ENCODE measurements at regions not wholly inside any gene's neighbourhood (a gene's known extent, or its start where the extent isn't known, plus 50 kb on each side); places are given as distances from the start of the nearest gene placed in this dataset.

- no peak for DNase-seq (ENCODE audit: missing footprints)
- ATAC-seq = no peak
- intact Hi-C loops (cut with DNase I) = no loop called here
Observed at GRCh38 chrX:6660567-6661264, 125.8 kb upstream of the VCX3A start.

- intact Hi-C loops (cut with DNase I) = no loop called here
- DNase-seq (ENCODE audit: missing footprints) (no peak), ATAC-seq (no peak)
Observed at GRCh38 chrX:6645216-6645615, 110.3 kb upstream of the VCX3A start.

GRCh38 chrX:6644411-6644810 is 109.5 kb upstream of the VCX3A start:
- intact Hi-C loops (cut with DNase I) = no loop called here
- DNase-seq (ENCODE audit: missing footprints) (no peak), ATAC-seq (no peak)

- DNase-seq (ENCODE audit: missing footprints) = no peak
- intact Hi-C loops (cut with DNase I) = no loop called here
- ATAC-seq = no peak
Observed at GRCh38 chrX:6640727-6641126, 105.8 kb upstream of the VCX3A start.

- DNase-seq (ENCODE audit: missing footprints) = no peak
- ATAC-seq = no peak
- intact Hi-C loops (cut with DNase I) = no loop called here
Observed at GRCh38 chrX:6614506-6614905, 79.6 kb upstream of the VCX3A start.

- intact Hi-C loops (cut with DNase I) = no loop called here
- ATAC-seq (no peak), DNase-seq (ENCODE audit: missing footprints) (no peak)
Observed at GRCh38 chrX:6599230-6599860, 64.4 kb upstream of the VCX3A start.
